ENCODE measurements at regions not wholly inside any gene's neighbourhood (a gene's known extent, or its start where the extent isn't known, plus 50 kb on each side); places are given as distances from the start of the nearest gene placed in this dataset.

- no peak for TF ChIP-seq POLR2A (IDR thresholded peaks at IDR 0.05; ENCODE audit: low read length)
- TF ChIP-seq GATA1 (IDR thresholded peaks at IDR 0.05; ENCODE audit: low read depth, low read length): no peak
These were observed 105.4 kb upstream of the VANGL1 start for GRCh38 chr1:115536279-115536816.

Measured in erythroblast (primary cell).